SK-N-SH treated with all-trans-retinoic acid at 6 μM for 48 hours (cell line): ENCODE measurements at regions not wholly inside any gene's neighbourhood (a gene's known extent, or its start where the extent isn't known, plus 50 kb on each side); places are given as distances from the start of the nearest gene placed in this dataset.

Experiments used
- ARNTL ChIP-seq: fragments of 450-650 bp; formaldehyde crosslinking; IDR thresholded peaks from 2 replicates; pipeline ENCODE4 v1.5.0; 2020; ENCODE audit warnings: low read depth, mild to moderate bottlenecking, moderate library complexity, borderline replicate concordance
- ESRRG ChIP-seq: fragments of 250-450 bp; sonication (Bioruptor Pico); IDR thresholded peaks from 2 replicates; pipeline ENCODE4 v1.6.1; 2021; ENCODE audit warnings: mild to moderate bottlenecking
- GLIS3 ChIP-seq: fragments of 250-450 bp; sonication (Bioruptor Pico); IDR thresholded peaks from 2 replicates; pipeline ENCODE4 v1.5.0; 2020; ENCODE audit warnings: mild to moderate bottlenecking, moderate library complexity
- RARB ChIP-seq: fragments of 250-450 bp; sonication (Bioruptor Pico); IDR thresholded peaks from 2 replicates; pipeline ENCODE4 v1.8.0; 2021; ENCODE audit warnings: mild to moderate bottlenecking, moderate library complexity
- SNAI2 ChIP-seq: fragments of 250-450 bp; sonication (Bioruptor Pico); IDR thresholded peaks from 2 replicates; pipeline ENCODE4 v1.5.0; 2020; ENCODE audit warnings: mild to moderate bottlenecking, moderate library complexity
- TCF4 ChIP-seq: fragments of 250-450 bp; sonication (Bioruptor Pico); IDR thresholded peaks from 2 replicates; pipeline ENCODE4 v1.8.0; 2021; ENCODE audit warnings: mild to moderate bottlenecking, moderate library complexity, borderline replicate concordance
- ZC3H10 ChIP-seq: fragments of 250-450 bp; sonication (Bioruptor Pico); IDR thresholded peaks from 2 replicates; pipeline ENCODE4 v1.5.1; 2021; ENCODE audit warnings: mild to moderate bottlenecking, moderate library complexity
- ZFP3 ChIP-seq: fragments of 250-450 bp; sonication (Bioruptor Pico); IDR thresholded peaks from 2 replicates; pipeline ENCODE4 v1.5.0; 2020; ENCODE audit warnings: mild to moderate bottlenecking, moderate library complexity
- ZFP30 ChIP-seq: fragments of 450-650 bp; formaldehyde crosslinking; IDR thresholded peaks from 2 replicates; pipeline ENCODE4 v1.5.0; 2022; ENCODE audit warnings: mild to moderate bottlenecking, moderate library complexity
- ZNF8 ChIP-seq: fragments of 450-650 bp; formaldehyde crosslinking; IDR thresholded peaks from 2 replicates; pipeline ENCODE4 v1.5.0; 2020; ENCODE audit warnings: mild to moderate bottlenecking, moderate library complexity
- TF ChIP-seq, protein P1 (sequence below): fragments of 250-450 bp; sonication (Bioruptor Pico); IDR thresholded peaks from 2 replicates; pipeline ENCODE4 v1.8.0; 2021; ENCODE audit warnings: low read depth, mild to moderate bottlenecking, moderate library complexity, borderline replicate concordance
- TF ChIP-seq, protein P2 (sequence below): fragments of 250-450 bp; sonication (Bioruptor Pico); IDR thresholded peaks from 2 replicates; pipeline ENCODE4 v1.8.0; 2020; ENCODE audit warnings: mild to moderate bottlenecking, moderate library complexity, borderline replicate concordance
- TF ChIP-seq, protein P3 (sequence below): fragments of 250-450 bp; sonication (Bioruptor Pico); IDR thresholded peaks from 2 replicates; pipeline ENCODE4 v1.5.1; 2021; ENCODE audit warnings: mild to moderate bottlenecking, moderate library complexity
- TF ChIP-seq, protein P4 (sequence below): fragments of 250-450 bp; sonication (Bioruptor Pico); IDR thresholded peaks from 2 replicates; pipeline ENCODE4 v1.5.1; 2020; ENCODE audit warnings: low read depth, mild to moderate bottlenecking, moderate library complexity

DNA sequence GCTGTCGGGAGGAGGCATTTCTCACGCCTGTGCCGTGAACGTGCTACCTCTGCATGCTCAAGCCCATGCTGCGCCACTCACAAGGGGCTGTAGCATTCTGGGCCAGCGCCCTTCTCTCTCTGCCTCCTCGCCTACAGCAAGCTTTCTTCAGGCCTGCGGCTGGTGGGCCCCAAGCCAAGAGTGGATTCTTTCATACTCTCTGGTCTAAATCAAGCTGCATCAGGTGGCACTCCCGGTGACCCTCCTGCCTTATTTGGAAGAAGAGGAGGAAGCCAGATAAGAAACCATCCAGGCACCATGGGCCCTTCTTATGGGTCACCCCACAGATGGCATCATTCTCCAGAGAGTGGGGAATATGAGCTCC, 86.7 kb upstream of the DUSP5 start:
- TF ChIP-seq, protein P1, sequence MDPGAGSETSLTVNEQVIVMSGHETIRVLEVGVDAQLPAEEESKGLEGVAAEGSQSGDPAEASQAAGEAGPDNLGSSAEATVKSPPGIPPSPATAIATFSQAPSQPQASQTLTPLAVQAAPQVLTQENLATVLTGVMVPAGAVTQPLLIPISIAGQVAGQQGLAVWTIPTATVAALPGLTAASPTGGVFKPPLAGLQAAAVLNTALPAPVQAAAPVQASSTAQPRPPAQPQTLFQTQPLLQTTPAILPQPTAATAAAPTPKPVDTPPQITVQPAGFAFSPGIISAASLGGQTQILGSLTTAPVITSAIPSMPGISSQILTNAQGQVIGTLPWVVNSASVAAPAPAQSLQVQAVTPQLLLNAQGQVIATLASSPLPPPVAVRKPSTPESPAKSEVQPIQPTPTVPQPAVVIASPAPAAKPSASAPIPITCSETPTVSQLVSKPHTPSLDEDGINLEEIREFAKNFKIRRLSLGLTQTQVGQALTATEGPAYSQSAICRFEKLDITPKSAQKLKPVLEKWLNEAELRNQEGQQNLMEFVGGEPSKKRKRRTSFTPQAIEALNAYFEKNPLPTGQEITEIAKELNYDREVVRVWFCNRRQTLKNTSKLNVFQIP (CRISPR knock-in tag) = no peak
- no peak for TF ChIP-seq ZFP3 (CRISPR knock-in tag)
- no peak for TF ChIP-seq SNAI2 (CRISPR knock-in tag)
- TF ChIP-seq TCF4 = no peak
- TF ChIP-seq, protein P2, sequence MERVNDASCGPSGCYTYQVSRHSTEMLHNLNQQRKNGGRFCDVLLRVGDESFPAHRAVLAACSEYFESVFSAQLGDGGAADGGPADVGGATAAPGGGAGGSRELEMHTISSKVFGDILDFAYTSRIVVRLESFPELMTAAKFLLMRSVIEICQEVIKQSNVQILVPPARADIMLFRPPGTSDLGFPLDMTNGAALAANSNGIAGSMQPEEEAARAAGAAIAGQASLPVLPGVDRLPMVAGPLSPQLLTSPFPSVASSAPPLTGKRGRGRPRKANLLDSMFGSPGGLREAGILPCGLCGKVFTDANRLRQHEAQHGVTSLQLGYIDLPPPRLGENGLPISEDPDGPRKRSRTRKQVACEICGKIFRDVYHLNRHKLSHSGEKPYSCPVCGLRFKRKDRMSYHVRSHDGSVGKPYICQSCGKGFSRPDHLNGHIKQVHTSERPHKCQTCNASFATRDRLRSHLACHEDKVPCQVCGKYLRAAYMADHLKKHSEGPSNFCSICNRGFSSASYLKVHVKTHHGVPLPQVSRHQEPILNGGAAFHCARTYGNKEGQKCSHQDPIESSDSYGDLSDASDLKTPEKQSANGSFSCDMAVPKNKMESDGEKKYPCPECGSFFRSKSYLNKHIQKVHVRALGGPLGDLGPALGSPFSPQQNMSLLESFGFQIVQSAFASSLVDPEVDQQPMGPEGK (CRISPR knock-in tag) = no peak; the same call in 1 of the 2 replicates
- TF ChIP-seq ESRRG (CRISPR knock-in tag) = no peak
- no peak for TF ChIP-seq ZFP30
- TF ChIP-seq, protein P3, sequence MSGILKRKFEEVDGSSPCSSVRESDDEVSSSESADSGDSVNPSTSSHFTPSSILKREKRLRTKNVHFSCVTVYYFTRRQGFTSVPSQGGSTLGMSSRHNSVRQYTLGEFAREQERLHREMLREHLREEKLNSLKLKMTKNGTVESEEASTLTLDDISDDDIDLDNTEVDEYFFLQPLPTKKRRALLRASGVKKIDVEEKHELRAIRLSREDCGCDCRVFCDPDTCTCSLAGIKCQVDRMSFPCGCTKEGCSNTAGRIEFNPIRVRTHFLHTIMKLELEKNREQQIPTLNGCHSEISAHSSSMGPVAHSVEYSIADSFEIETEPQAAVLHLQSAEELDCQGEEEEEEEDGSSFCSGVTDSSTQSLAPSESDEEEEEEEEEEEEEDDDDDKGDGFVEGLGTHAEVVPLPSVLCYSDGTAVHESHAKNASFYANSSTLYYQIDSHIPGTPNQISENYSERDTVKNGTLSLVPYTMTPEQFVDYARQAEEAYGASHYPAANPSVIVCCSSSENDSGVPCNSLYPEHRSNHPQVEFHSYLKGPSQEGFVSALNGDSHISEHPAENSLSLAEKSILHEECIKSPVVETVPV (CRISPR knock-in tag) = no peak
- no peak for TF ChIP-seq RARB (CRISPR knock-in tag)
- TF ChIP-seq ARNTL (CRISPR knock-in tag) = no peak
- TF ChIP-seq, protein P4, sequence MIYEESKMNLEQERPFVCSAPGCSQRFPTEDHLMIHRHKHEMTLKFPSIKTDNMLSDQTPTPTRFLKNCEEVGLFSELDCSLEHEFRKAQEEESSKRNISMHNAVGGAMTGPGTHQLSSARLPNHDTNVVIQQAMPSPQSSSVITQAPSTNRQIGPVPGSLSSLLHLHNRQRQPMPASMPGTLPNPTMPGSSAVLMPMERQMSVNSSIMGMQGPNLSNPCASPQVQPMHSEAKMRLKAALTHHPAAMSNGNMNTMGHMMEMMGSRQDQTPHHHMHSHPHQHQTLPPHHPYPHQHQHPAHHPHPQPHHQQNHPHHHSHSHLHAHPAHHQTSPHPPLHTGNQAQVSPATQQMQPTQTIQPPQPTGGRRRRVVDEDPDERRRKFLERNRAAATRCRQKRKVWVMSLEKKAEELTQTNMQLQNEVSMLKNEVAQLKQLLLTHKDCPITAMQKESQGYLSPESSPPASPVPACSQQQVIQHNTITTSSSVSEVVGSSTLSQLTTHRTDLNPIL (CRISPR knock-in tag) = no peak
- TF ChIP-seq ZNF8 (CRISPR knock-in tag) = no peak
- no peak for TF ChIP-seq GLIS3 (CRISPR knock-in tag)
- TF ChIP-seq ZC3H10 (CRISPR knock-in tag) = no peak
